NCI-H2227 treated with DMSO at 0.1 percent for 48 hours (cell line): ENCODE measurements at regions not wholly inside any gene's neighbourhood (a gene's known extent, or its start where the extent isn't known, plus 50 kb on each side); places are given as distances from the start of the nearest gene placed in this dataset.
A peak's percentile ranks its signal among the peaks of the same experiment; 100 is the strongest.

ENCODE experiments used
- DNase-seq: peaks from one replicate; lab custom pipeline; 2025; lab: John Stamatoyannopoulos, UW

DNA sequence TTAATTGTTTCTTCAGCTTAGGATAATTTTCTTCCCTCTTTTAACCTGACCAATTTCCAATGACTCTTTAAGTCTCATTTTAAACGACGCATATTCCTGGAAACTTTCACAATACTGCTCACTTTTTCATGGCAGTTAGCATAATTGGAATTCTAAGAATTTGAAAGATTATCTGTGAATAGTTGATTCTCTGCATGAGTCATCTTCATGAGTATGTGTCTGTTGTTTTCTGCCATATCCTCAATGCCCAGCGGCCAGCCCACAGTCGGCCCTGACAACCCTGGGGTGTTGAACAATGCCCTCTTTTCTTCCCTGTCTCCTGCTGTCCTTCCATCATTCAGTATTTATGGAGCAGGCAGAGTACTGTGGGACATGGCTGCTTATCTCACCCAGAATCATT lies 554.2 kb downstream of the CDH26 start:
- DNase-seq = no peak

GRCh38 chr20:60513141-60513540 lies 554.9 kb downstream of the CDH26 start:
- DNase-seq = no peak

GRCh38 chr20:60516442-60516841 lies 558.2 kb downstream of the CDH26 start:
- DNase-seq = no peak

DNA sequence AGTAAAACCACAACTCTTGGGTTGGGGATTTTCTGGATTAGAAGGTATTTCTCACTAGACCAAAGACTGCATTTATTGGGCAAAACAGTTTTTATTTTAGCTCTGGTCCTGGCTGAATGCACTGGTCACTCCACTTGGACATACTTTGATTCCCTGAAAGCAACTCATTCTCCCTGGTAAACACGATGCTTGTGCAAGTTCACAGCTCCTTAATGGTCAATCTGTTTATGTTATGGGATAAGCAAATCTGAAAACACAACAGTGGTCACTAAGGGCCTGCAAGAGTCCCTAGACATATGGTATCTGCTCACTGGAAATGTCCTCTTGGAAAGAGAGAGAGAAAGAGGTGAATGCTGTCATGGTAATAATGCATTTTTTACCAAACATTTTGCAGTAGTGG lies 559.8 kb downstream of the CDH26 start:
- DNase-seq = no peak

DNA sequence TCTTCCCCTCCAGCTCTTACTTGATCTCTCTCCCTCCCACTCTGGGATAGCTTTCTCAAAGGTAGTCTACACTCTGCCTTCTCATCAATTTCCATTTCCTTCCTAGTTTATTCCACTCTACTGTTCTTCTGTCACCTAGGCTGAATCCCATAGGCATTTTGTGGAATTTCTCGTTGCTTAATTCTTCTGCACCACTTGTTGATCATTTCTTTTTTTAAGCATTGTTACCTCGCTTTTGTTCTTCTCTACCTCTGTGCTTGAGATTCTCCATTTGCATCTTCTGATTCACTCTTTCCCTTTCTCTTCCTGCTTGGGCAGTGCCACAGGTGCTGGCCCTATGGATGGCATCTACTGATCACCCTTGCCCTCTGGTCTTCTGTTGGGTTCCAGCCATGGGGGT lies 567.2 kb downstream of the CDH26 start:
- DNase-seq = no peak

DNA sequence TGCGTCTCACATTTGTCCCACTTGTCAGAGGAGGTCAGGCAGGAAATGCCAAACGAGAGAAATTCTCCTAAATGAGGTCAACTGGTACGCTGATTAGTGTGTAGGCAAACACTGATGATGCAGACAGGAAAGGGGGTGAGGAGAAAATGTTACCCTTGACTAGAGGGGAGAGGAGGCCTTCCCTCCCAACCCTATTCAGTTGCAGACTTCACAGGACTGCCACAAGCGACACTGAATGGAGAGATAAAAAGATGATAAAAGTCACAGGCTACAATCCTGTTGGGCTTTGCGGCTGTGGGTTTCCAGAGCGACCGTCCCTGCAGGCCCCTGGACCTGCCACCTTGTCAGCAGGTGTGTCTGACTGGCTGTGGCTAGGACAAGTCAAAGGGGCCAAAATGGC lies 569.4 kb downstream of the CDH26 start:
- DNase-seq = no peak

GRCh38 chr20:60528141-60528540 lies 569.9 kb downstream of the CDH26 start:
- DNase-seq = no peak

GRCh38 chr20:60529149-60529548 lies 570.9 kb downstream of the CDH26 start:
- no peak for DNase-seq

DNA sequence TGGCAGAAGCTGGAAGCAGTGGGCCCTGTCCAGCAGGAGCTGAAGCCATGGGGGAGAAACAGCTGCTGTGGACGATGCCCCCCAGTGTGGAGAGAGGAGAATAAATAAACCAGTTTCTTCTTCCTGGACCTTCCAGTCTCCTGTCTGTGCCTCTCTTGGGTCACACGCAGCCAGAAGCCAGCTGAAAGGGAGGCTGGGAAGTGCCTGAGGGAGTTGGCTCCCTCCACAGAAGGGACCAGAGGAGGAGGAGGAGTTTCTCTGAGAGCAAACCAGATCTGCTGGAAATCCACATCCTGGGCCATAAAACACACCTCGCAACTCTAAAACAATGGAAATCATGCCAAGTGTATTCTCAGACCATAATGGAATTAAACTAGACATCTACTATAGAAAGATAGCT lies 577.0 kb downstream of the CDH26 start:
- no peak for DNase-seq

DNA sequence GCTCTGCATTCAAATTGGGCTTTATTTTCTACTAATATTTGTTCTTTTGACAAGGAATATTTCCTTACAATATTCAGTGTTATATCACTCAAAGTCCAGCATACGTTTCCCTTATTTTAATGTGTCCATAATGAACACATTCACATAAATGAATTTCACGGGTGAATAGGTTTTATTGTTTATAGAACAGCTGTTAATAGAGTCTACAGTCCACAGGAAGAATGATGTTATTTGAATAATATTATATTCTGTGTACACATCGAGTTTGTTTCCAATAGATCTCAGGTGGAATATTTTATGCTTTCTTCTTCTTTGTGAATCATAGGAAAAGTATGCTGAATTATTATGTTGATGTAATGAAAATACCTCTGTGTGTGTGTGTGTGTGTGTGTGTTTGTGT lies 582.4 kb downstream of the CDH26 start:
- DNase-seq = no peak

- DNase-seq = no peak
Observed at GRCh38 chr20:60541991-60542390, 583.8 kb downstream of the CDH26 start.

GRCh38 chr20:60543598-60543997 lies 585.4 kb downstream of the CDH26 start:
- DNase-seq = no peak

DNA sequence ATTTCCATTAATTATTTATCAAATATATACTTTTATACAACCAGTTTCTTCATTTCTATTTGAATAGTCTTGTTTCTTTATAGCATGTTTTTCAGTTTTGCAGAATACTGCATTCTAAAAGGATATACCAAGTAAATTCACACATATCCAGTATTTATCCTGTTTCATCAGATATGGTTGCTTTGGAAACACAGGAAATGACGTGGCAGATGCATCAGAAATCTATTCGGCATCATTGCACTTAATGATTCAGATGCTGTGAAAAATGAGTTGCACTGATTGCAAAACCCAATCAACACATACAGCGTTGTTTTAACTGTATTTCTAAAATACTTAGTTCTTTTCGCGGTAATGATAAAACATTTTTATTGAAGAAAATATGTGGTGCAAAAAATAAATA lies 594.9 kb downstream of the CDH26 start:
- DNase-seq = no peak

- DNase-seq = no peak
Observed at GRCh38 chr20:60558486-60558885, 600.3 kb downstream of the CDH26 start.

- DNase-seq = no peak
Observed at GRCh38 chr20:60559462-60559861, 601.2 kb downstream of the CDH26 start.

DNA sequence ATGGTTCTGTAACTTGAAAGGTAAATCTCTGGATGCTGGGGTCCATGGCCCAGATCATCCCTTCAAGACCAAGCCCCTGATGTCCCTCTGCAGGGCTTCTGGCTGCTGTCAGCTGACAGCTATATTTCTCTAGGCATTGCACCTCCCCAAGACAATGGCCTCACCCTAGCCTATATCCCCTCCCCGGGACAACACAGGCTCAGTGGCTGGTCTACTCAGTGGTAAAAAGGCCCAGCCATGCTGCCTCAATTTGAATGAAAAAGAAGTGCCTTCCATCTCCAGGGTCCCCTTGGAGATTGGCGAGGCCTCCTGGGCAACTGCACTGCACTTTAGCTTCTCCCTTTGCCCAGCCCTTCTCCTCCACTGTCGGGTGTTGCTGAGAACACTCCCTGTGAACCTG lies 602.8 kb downstream of the CDH26 start:
- no peak for DNase-seq

DNA sequence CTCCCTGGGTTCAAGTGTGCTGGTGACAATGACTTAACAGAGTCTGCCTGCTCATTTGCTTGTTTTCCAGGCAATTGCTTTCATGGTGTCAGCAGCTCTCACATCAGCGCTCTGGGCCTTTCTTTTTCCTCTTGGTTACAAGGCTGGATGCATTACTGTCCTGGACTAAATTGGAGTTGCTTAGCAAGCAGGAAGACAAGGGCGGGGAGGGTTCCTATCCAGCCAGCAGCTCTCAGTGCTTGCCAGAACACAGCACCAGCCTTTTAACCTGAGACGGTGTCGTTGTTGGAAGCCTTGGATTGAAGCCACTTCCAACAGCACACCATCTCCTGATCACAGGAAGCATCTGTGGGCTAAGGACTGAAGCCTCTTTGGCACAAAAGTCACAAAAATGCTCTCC lies 606.9 kb downstream of the CDH26 start:
- DNase-seq = no peak

DNA sequence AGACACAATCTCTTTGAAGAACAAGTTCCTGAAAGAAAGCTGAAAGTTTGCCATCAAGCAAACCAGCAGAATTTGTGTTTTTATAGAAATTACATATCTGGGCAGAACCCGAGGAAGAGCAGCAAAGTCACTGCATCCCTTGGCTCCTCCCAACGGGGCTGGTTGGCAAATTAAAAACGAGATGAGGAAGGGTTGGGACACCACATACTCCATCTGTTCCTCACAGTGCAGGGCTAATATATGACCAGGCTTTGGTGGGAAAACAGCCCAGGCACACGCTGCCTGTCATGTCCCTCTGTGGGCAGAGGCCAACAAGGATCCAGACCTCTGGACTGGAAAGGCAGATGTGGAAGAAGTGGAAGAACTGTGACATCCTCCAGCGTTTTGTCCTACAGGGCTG lies 607.3 kb downstream of the CDH26 start:
- no peak for DNase-seq

DNA sequence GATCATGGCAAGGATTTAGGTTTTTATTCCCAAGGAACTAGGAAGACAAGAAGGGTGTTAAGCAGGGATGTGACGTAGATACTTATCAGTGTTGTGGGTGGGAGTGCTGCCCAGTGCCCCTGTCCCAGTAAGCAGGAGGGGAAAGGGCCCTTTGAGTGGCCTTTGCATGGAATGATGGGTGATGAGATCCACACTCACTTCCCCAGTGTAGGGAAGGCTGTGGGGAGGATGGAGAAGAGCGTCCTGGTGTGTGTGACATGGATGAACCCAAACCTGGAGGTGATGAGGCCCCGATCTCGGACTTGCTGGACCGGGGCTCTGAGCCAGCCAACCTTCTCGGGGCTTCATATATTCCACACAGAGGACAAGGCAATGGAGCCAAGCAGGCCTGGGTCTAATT lies 610.9 kb downstream of the CDH26 start:
- DNase-seq = no peak

- peak; percentile 0 for DNase-seq
Observed at GRCh38 chr20:60570481-60571277, 612.5 kb downstream of the CDH26 start.

DNA sequence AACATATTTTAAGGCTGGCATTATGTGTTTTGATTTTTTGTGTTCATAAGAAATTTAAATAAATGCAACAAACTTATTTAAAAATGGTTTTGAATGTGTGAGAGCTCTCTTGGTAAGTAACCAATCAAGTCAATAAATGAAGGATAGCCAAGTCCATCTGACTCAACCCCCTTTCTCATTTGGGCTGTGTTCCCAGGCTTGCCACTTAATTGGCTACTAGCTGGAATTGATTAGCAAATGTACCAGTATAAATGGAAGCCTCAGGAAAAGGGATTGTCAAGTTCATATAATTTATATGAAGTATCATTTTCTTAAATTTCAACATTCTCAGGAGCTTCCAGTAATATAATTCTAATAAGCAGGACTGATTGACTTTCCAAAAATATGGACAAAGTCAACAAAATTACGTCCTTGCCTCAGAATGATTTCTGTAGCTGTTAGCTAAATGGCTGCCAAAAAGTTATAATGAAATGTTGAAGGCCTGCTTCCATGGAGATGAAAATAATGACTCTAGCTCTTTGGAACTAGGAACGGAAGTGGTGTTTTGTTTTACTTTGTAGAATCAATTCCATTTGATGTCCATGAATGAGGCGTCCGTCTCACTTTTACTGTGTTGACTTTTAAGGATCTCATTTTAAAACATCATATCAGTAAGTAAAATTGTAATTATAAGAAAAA lies 614.9 kb downstream of the CDH26 start:
- DNase-seq = no peak

- DNase-seq = no peak
Observed at GRCh38 chr20:60576236-60576635, 618.0 kb downstream of the CDH26 start.

DNA sequence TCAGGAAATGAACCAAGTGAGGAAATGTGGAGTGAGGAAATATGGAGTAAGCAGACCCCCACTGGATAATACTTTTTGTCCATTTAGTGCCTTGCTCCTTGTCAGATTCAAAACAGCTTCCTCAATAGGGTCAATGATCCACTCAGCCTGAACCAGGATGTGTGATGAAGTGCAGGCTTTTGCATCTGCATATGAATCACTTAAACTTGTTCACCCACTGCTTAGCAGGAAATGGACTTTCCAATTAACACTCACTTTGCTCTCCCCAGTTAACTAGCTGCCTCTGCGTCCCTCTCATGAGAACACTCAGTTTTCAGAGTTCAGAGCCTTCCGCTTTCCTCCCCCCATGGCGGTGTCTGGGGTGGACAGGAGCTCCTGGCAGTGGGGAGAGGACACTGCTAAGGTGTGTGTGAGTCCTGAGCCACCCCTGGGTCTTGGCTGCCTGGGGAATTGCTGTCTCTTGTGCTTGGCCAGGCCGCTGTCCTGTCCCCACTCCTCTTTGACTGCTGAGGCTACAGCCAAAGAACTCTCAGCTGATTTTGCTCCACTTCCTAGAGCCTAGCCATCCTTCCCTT lies 621.8 kb downstream of the CDH26 start:
- no peak for DNase-seq
